ENCODE measurements at regions not wholly inside any gene's neighbourhood (a gene's known extent, or its start where the extent isn't known, plus 50 kb on each side); places are given as distances from the start of the nearest gene placed in this dataset.

GRCh38 chr2:176595986-176596385 is 326.7 kb downstream of the MTX2 start:
- Histone ChIP-seq H3K4me3 (no peak overlapping the region), H3K27ac (no peak overlapping the region), H3K4me1 (peaks cover 0 to 10% (median 5%) of the 10 kb centered on the region in 4 donors), H3K36me3 (no peaks in the 10 kb centered on the region), H3K27me3 (peaks cover 0 to 3% (median 0%) of the 10 kb centered on the region in 3 donors), H3K9me3 (no peaks in the 10 kb centered on the region)
- intact Hi-C loops (cut with DNase I; ENCODE audit: low total_unique reads): no loop called here
- WGBS, 5 donors: 16 to 29% (median 17%) methylated on average over 3 of the region's 3 CpGs
- peak in 1 of 2 donors; percentile 63 for DNase-seq
- TF ChIP-seq POLR2A (IDR thresholded peaks at IDR 0.05) (no peak), POLR2AphosphoS5 (IDR thresholded peaks at IDR 0.05) (no peak), EP300 (IDR thresholded peaks at IDR 0.05) (no peak)
- TF ChIP-seq, protein P1, sequence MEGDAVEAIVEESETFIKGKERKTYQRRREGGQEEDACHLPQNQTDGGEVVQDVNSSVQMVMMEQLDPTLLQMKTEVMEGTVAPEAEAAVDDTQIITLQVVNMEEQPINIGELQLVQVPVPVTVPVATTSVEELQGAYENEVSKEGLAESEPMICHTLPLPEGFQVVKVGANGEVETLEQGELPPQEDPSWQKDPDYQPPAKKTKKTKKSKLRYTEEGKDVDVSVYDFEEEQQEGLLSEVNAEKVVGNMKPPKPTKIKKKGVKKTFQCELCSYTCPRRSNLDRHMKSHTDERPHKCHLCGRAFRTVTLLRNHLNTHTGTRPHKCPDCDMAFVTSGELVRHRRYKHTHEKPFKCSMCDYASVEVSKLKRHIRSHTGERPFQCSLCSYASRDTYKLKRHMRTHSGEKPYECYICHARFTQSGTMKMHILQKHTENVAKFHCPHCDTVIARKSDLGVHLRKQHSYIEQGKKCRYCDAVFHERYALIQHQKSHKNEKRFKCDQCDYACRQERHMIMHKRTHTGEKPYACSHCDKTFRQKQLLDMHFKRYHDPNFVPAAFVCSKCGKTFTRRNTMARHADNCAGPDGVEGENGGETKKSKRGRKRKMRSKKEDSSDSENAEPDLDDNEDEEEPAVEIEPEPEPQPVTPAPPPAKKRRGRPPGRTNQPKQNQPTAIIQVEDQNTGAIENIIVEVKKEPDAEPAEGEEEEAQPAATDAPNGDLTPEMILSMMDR (IDR thresholded peaks at IDR 0.05): no peak

DNA sequence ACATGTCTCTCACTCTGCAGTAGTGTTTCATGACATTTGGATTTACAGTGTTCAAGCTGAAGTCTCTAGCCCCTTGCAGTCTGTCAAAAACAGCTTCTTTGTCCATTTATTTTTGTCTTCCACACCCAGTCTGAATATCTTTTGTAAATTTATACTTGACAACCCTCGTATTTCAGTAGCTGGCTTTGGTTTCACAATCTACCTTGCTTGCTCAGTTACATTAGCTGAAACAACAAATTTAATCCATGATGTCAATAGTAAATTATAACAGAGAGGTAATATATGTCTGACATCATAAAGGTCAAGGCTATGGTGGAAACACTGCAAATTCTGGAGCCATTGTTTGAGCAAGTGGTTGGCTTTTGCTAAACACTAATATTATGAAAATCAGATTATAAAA is 328.7 kb downstream of the MTX2 start:
- 42 to 56% (median 49%) methylated on average over 1 of the region's 1 CpG for WGBS, 5 donors
- Histone ChIP-seq H3K27me3 (peaks cover 0 to 3% (median 0%) of the 10 kb centered on the region in 3 donors), H3K4me3 (no peak overlapping the region), H3K27ac (no peak overlapping the region), H3K36me3 (no peaks in the 10 kb centered on the region), H3K9me3 (no peaks in the 10 kb centered on the region), H3K4me1 (peaks cover 0 to 10% (median 5%) of the 10 kb centered on the region in 4 donors)
- intact Hi-C loops (cut with DNase I; ENCODE audit: low total_unique reads): no loop called here
- DNase-seq: no peak
- no peak for TF ChIP-seq EP300 (IDR thresholded peaks at IDR 0.05)
- no peak for TF ChIP-seq POLR2A (IDR thresholded peaks at IDR 0.05)
- TF ChIP-seq POLR2AphosphoS5 (IDR thresholded peaks at IDR 0.05): no peak
- TF ChIP-seq, protein P1 (IDR thresholded peaks at IDR 0.05): no peak

GRCh38 chr2:176598351-176598750 is 329.1 kb downstream of the MTX2 start:
- H3K36me3 ChIP-seq: no peaks in the 10 kb centered on the region
- H3K27ac ChIP-seq: no peak overlapping the region
- H3K4me1 ChIP-seq: peaks cover 0 to 10% (median 5%) of the 10 kb centered on the region in 4 donors
- H3K9me3 ChIP-seq: no peaks in the 10 kb centered on the region
- no peak for DNase-seq
- no peak overlapping the region for H3K4me3 ChIP-seq
- intact Hi-C loops (cut with DNase I; ENCODE audit: low total_unique reads): no loop called here
- TF ChIP-seq, protein P1 (IDR thresholded peaks at IDR 0.05): no peak
- TF ChIP-seq POLR2AphosphoS5 (IDR thresholded peaks at IDR 0.05) (no peak), POLR2A (IDR thresholded peaks at IDR 0.05) (no peak), EP300 (IDR thresholded peaks at IDR 0.05) (no peak)
- WGBS, 5 donors: 76 to 89% (median 82%) methylated on average over 2 of the region's 2 CpGs
- H3K27me3 ChIP-seq: peaks cover 0 to 3% (median 0%) of the 10 kb centered on the region in 3 donors

GRCh38 chr2:176599796-176600485 is 330.7 kb downstream of the MTX2 start:
- DNase-seq: no peak
- 81 to 89% (median 86%) methylated on average over 10 of the region's 10 CpGs for WGBS, 5 donors
- TF ChIP-seq POLR2AphosphoS5 (IDR thresholded peaks at IDR 0.05) (no peak), EP300 (IDR thresholded peaks at IDR 0.05) (no peak), POLR2A (IDR thresholded peaks at IDR 0.05) (no peak)
- TF ChIP-seq, protein P1 (IDR thresholded peaks at IDR 0.05): no peak

More at GRCh38 chr2:176599796-176600485, 330.7 kb downstream of the MTX2 start:
- H3K36me3 ChIP-seq: no peaks in the 10 kb centered on the region
- intact Hi-C loops (cut with DNase I; ENCODE audit: low total_unique reads): no loop called here
- no peak overlapping the region for H3K27ac ChIP-seq
- peaks cover 0 to 10% (median 5%) of the 10 kb centered on the region in 4 donors for H3K4me1 ChIP-seq
- no peak overlapping the region for H3K4me3 ChIP-seq
- H3K9me3 ChIP-seq: no peaks in the 10 kb centered on the region
- H3K27me3 ChIP-seq: peaks cover 0 to 3% (median 0%) of the 10 kb centered on the region in 3 donors

Data from stomach (tissue), 8 donors.